GM12878 (cell line): ENCODE measurements at regions not wholly inside any gene's neighbourhood (a gene's known extent, or its start where the extent isn't known, plus 50 kb on each side); places are given as distances from the start of the nearest gene placed in this dataset.

ENCODE experiments used
- ATAC-seq: fragments of 200-7000 bp; cut with Tn5 transposase; 3 replicates; pipeline ENCODE4 v1.9.1; 2020; ENCODE audit warnings: mild to moderate bottlenecking, moderate library complexity
- BruUV-seq: library from RNA; stranded (reverse); fragments of 400-500 nt; replicated peaks from 2 replicates; lab custom pipeline; 2021; lab: Mats Ljungman, UMichigan
- CTCF ChIA-PET: fragments of 300-600 bp; sonication (Branson Sonifier 250); formaldehyde crosslinking; extraction: SDS; loops from one replicate; lab custom pipeline; 2021; ENCODE audit warnings: inconsistent platforms; lab: Yijun Ruan, JAX
- POLR2A ChIA-PET: fragments of 350-600 bp; formaldehyde crosslinking; extraction: SDS; loops from one replicate; lab custom pipeline; 2021; ENCODE audit warnings: inconsistent platforms; lab: Charles Lee
- RAD21 ChIA-PET: fragments of 300-600 bp; sonication (Branson Sonifier 250); formaldehyde crosslinking; loops from one replicate; lab custom pipeline; 2023; ENCODE audit warnings: antibody characterized with exemption; ENCODE audit not compliant: unreplicated experiment; lab: Charles Lee
- SMC1A ChIA-PET: fragments of 300-600 bp; sonication (Branson Sonifier 250); formaldehyde crosslinking; loops from one replicate; lab custom pipeline; 2023; ENCODE audit not compliant: unreplicated experiment, uncharacterized antibody; lab: Charles Lee
- DNase-seq: peaks from one replicate; pipeline ENCODE4 v3.0.0-alpha.2; 2011; ENCODE audit warnings: low read depth, low spot score
- FAIRE-seq: peaks from 3 replicates; lab custom pipeline; 2011; peaks lifted over from hg19 to GRCh38; lab: Jason Lieb, UNC
- H2AFZ ChIP-seq: 2 replicates; pipeline ENCODE4 v1.6.0; 2011; ENCODE audit warnings: low read depth, low read length, control low read depth; ENCODE audit not compliant: control insufficient read depth
- H3K27ac ChIP-seq: 2 replicates; pipeline ENCODE4 v1.5.1; 2011; ENCODE audit warnings: control low read depth; ENCODE audit not compliant: control insufficient read depth, insufficient read depth
- H3K27me3 ChIP-seq, 2 experiments: replicated peaks in 1 of 2; 2 replicates each; pipeline versions ENCODE4 v1.6.0 to v1.6.1; 2011; ENCODE audit warnings: low read length in 1 of 2; ENCODE audit not compliant: control insufficient read depth in 2 of 2, insufficient read depth in 2 of 2
- H3K36me3 ChIP-seq, 2 experiments: 2 replicates each; pipeline ENCODE4 v1.5.1; 2011; ENCODE audit warnings: low read length in 1 of 2; ENCODE audit not compliant: control insufficient read depth in 2 of 2, insufficient read depth in 2 of 2
- H3K4me1 ChIP-seq: 2 replicates; pipeline ENCODE4 v1.6.1; 2011; ENCODE audit warnings: mild to moderate bottlenecking, low read length, moderate library complexity, mixed read lengths; ENCODE audit not compliant: control insufficient read depth, insufficient read depth
- H3K4me2 ChIP-seq: 2 replicates; pipeline ENCODE4 v1.6.0; 2011; ENCODE audit warnings: control low read depth; ENCODE audit not compliant: control insufficient read depth, insufficient read depth
- H3K4me3 ChIP-seq: fragments of 200-600 bp; sonication (generic); 2 replicates; pipeline ENCODE4 v1.5.1; 2016
- H3K79me2 ChIP-seq: 2 replicates; pipeline ENCODE4 v1.6.0; 2011; ENCODE audit warnings: low read length; ENCODE audit not compliant: control insufficient read depth, insufficient read depth
- H3K9ac ChIP-seq: 2 replicates; pipeline ENCODE4 v1.8.0; 2011; ENCODE audit warnings: low read length, control low read depth, mixed read lengths; ENCODE audit not compliant: control insufficient read depth, insufficient read depth
- H3K9me3 ChIP-seq: replicated peaks from 3 replicates; pipeline ENCODE4 v1.5.1; 2011; ENCODE audit warnings: mild to moderate bottlenecking, low read length; ENCODE audit not compliant: control insufficient read depth, insufficient read depth
- H4K20me1 ChIP-seq: 2 replicates; pipeline ENCODE4 v1.6.0; 2011; ENCODE audit not compliant: control insufficient read depth, insufficient read depth
- CHD1 ChIP-seq: IDR thresholded peaks from 2 replicates; pipeline ENCODE4 v1.6.1; 2012; ENCODE audit warnings: low read depth, low read length, improper control_type of control experiment
- CHD4 ChIP-seq: fragments of 200-600 bp; sonication (generic); IDR thresholded peaks from 2 replicates; pipeline ENCODE4 v1.6.1; 2016; ENCODE audit warnings: mild to moderate bottlenecking
- NFXL1 ChIP-seq: fragments of 450-650 bp; IDR thresholded peaks from 2 replicates; pipeline ENCODE4 v1.6.1; 2017; ENCODE audit warnings: antibody characterized with exemption, mild to moderate bottlenecking, borderline replicate concordance
- REST ChIP-seq: IDR thresholded peaks from 2 replicates; pipeline ENCODE4 v1.6.1; 2012; ENCODE audit warnings: mild to moderate bottlenecking, low read depth, low read length
- SPI1 ChIP-seq: IDR thresholded peaks from 2 replicates; pipeline ENCODE4 v1.6.1; 2011; ENCODE audit warnings: low read depth, mild to moderate bottlenecking, low read length, moderate library complexity, borderline replicate concordance; ENCODE audit not compliant: insufficient read depth
- ZNF207 ChIP-seq: fragments of 450-650 bp; IDR thresholded peaks from 2 replicates; pipeline ENCODE4 v1.6.1; 2014; ENCODE audit warnings: antibody characterized with exemption, mild to moderate bottlenecking, borderline replicate concordance
- ZSCAN29 ChIP-seq: fragments of 450-650 bp; IDR thresholded peaks from 2 replicates; pipeline ENCODE4 v1.6.1; 2017; ENCODE audit warnings: mild to moderate bottlenecking, moderate library complexity
- WGBS: methylation state at CpG from one replicate; pipeline ENCODE4 v1.1.6; 2016; ENCODE audit warnings: low lambda C conversion rate; ENCODE audit not compliant: insufficient replicate concordance, insufficient coverage; ENCODE audit errors: missing lambda C conversion rate; 5-methylcytosine and 5-hydroxymethylcytosine counted together
- in situ Hi-C: fragments of 300-500 bp; cut with MboI; formaldehyde crosslinking; loops from 9 replicates; pipeline ENCODE4 v1.14.3; 2018; ENCODE audit warnings: mixed read lengths
- intact Hi-C: fragments of 100-400 bp; cut with micrococcal nuclease; formaldehyde crosslinking; loops from one replicate; pipeline ENCODE4 v1.14.2; 2022; ENCODE audit not compliant: unreplicated experiment
- TF ChIP-seq, protein P1 (sequence below): fragments of 450-650 bp; IDR thresholded peaks from 2 replicates; pipeline ENCODE4 v1.6.1; 2017; ENCODE audit warnings: mild to moderate bottlenecking, moderate library complexity
- TF ChIP-seq, protein P2 (sequence below): fragments of 450-650 bp; IDR thresholded peaks from 2 replicates; pipeline ENCODE4 v1.6.1; 2016; ENCODE audit warnings: mild to moderate bottlenecking
- TF ChIP-seq, protein P3 (sequence below), 3 experiments: IDR thresholded peaks in 2 of 3; conservative IDR thresholded peaks in 1 of 3; 2 replicates each; pipeline ENCODE4 v1.5.1; 2011; ENCODE audit warnings: low read depth in 3 of 3, low read length in 3 of 3, mild to moderate bottlenecking in 3 of 3, control low read depth in 2 of 3, moderate library complexity in 2 of 3, inconsistent platforms in 1 of 3, mixed read lengths in 1 of 3; ENCODE audit not compliant: control insufficient read depth in 2 of 3, insufficient read depth in 1 of 3; ENCODE audit errors: extremely low read depth in 1 of 3

- no peak overlapping the region for H3K4me3 ChIP-seq
- ChIA-PET SMC1A (no interaction called here), CTCF (interaction anchor here (1.3 kb wide), 1 partner anchor 15 kb away, joined by 3 read pairs; no protein-coding TSS in a partner anchor), RAD21 (interaction anchor here (1.7 kb wide), 1 partner anchor 728 kb away, joined by 3 read pairs; no protein-coding TSS in a partner anchor), POLR2A (no interaction called here)
- no peaks in the 10 kb centered on the region; a peak in 1 of 4 replicates for H3K27me3 ChIP-seq
- no peak for TF ChIP-seq ZSCAN29
- no peak for TF ChIP-seq NFXL1
- TF ChIP-seq, protein P1, sequence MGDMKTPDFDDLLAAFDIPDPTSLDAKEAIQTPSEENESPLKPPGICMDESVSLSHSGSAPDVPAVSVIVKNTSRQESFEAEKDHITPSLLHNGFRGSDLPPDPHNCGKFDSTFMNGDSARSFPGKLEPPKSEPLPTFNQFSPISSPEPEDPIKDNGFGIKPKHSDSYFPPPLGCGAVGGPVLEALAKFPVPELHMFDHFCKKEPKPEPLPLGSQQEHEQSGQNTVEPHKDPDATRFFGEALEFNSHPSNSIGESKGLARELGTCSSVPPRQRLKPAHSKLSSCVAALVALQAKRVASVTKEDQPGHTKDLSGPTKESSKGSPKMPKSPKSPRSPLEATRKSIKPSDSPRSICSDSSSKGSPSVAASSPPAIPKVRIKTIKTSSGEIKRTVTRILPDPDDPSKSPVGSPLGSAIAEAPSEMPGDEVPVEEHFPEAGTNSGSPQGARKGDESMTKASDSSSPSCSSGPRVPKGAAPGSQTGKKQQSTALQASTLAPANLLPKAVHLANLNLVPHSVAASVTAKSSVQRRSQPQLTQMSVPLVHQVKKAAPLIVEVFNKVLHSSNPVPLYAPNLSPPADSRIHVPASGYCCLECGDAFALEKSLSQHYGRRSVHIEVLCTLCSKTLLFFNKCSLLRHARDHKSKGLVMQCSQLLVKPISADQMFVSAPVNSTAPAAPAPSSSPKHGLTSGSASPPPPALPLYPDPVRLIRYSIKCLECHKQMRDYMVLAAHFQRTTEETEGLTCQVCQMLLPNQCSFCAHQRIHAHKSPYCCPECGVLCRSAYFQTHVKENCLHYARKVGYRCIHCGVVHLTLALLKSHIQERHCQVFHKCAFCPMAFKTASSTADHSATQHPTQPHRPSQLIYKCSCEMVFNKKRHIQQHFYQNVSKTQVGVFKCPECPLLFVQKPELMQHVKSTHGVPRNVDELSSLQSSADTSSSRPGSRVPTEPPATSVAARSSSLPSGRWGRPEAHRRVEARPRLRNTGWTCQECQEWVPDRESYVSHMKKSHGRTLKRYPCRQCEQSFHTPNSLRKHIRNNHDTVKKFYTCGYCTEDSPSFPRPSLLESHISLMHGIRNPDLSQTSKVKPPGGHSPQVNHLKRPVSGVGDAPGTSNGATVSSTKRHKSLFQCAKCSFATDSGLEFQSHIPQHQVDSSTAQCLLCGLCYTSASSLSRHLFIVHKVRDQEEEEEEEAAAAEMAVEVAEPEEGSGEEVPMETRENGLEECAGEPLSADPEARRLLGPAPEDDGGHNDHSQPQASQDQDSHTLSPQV: no peak
- TF ChIP-seq ZNF207: no peak
- TF ChIP-seq SPI1: no peak
- TF ChIP-seq, protein P2, sequence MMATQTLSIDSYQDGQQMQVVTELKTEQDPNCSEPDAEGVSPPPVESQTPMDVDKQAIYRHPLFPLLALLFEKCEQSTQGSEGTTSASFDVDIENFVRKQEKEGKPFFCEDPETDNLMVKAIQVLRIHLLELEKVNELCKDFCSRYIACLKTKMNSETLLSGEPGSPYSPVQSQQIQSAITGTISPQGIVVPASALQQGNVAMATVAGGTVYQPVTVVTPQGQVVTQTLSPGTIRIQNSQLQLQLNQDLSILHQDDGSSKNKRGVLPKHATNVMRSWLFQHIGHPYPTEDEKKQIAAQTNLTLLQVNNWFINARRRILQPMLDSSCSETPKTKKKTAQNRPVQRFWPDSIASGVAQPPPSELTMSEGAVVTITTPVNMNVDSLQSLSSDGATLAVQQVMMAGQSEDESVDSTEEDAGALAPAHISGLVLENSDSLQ: no peak
- TF ChIP-seq, protein P3, sequence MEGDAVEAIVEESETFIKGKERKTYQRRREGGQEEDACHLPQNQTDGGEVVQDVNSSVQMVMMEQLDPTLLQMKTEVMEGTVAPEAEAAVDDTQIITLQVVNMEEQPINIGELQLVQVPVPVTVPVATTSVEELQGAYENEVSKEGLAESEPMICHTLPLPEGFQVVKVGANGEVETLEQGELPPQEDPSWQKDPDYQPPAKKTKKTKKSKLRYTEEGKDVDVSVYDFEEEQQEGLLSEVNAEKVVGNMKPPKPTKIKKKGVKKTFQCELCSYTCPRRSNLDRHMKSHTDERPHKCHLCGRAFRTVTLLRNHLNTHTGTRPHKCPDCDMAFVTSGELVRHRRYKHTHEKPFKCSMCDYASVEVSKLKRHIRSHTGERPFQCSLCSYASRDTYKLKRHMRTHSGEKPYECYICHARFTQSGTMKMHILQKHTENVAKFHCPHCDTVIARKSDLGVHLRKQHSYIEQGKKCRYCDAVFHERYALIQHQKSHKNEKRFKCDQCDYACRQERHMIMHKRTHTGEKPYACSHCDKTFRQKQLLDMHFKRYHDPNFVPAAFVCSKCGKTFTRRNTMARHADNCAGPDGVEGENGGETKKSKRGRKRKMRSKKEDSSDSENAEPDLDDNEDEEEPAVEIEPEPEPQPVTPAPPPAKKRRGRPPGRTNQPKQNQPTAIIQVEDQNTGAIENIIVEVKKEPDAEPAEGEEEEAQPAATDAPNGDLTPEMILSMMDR (IDR thresholded peaks at IDR 0.05 in 2 of 3, conservative IDR thresholded peaks at IDR 0.05 in 1 of 3; ENCODE audit: control insufficient read depth in 2 of 3, extremely low read depth in 1 of 3, insufficient read depth in 1 of 3, low read depth in 3 of 3, low read length in 3 of 3): no peak
- TF ChIP-seq REST: no peak
- no peak for TF ChIP-seq CHD4
- TF ChIP-seq CHD1: no peak
- H2AFZ ChIP-seq: no peak overlapping the region
- no peaks in the 10 kb centered on the region for H3K36me3 ChIP-seq
- ATAC-seq (no peak), FAIRE-seq (no peak), DNase-seq (no peak)
- 32% methylated on average over 7 of the region's 7 CpGs for WGBS
- no peak overlapping the region for H3K9ac ChIP-seq
- no peaks in the 10 kb centered on the region for H4K20me1 ChIP-seq
- H3K4me2 ChIP-seq: no peak overlapping the region
- no peaks in the 10 kb centered on the region for H3K4me1 ChIP-seq
- intact Hi-C loops: no loop called here
- no peaks in the 10 kb centered on the region for H3K9me3 ChIP-seq
- BruUV-seq: no TSS peak
- in situ Hi-C loops: no loop called here
- no peak overlapping the region for H3K27ac ChIP-seq
- H3K79me2 ChIP-seq: no peaks in the 10 kb centered on the region
Observed at GRCh38 chr3:191695131-191695814, 234.3 kb downstream of the PYDC2 start.
